ENCODE measurements at regions not wholly inside any gene's neighbourhood (a gene's known extent, or its start where the extent isn't known, plus 50 kb on each side); places are given as distances from the start of the nearest gene placed in this dataset.

DNA sequence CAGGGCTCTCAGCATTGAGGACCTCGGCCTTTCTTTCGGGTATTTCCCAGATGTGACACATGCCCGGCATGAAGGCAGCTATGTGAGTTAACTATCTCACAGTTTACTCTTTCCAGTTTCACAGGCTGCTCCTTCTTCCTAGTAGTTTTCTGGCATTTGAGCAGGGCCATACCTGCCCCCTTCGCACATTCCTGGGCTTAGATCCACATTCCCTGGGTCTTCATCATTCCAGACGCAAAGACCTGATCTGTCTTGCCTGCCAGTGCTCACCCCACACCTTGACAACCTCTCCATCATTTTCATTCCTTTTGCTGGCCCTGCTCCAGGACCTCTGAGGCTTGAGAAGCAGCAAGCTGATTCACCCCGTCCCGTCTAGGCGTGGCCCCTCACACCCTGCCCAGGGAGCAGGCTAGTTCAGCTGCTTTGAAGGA is 227.5 kb downstream of the WDR11 start:
- no peak for DNase-seq (ENCODE audit: low read depth, low spot score)
- CTCF ChIA-PET: no interaction called here
- H3K27ac ChIP-seq (ENCODE audit: low read depth, low read length): no peak overlapping the region
- no peak for TF ChIP-seq CTCF (IDR thresholded peaks at IDR 0.05; ENCODE audit: low read depth, low read length)
- POLR2A ChIA-PET: no interaction called here
- H3K27me3 ChIP-seq (ENCODE audit: control insufficient read depth, insufficient read depth, low read length): no peaks in the 10 kb centered on the region
- no peak overlapping the region for H3K4me3 ChIP-seq (ENCODE audit: low read depth, low read length)
- peaks cover 59% of the 10 kb centered on the region for H3K9me3 ChIP-seq (ENCODE audit: control insufficient read depth, insufficient read depth, low read length)

DNA sequence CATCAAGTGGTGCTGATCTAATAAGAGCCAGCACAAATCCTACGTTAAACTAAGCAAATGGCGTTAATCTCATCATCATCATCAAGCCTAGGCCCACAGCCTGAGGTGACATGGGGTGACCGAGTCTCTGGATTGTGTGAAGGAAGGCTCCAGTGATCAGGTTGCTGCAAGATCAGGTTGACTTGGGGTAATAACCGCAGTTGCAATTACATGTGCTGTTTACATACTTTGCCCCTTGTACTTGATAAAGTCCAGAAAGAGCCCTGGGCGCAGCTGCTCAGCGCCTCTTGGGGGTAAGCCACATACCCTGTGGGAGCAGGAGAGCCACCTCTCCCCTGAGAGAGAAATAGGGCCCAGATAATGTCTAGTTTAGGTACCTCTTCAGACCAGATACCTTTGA is 228.1 kb downstream of the WDR11 start:
- CTCF ChIA-PET: no interaction called here
- Histone ChIP-seq H3K27ac (ENCODE audit: low read depth, low read length) (no peak overlapping the region), H3K9me3 (ENCODE audit: control insufficient read depth, insufficient read depth, low read length) (peaks cover 57% of the 10 kb centered on the region), H3K4me3 (ENCODE audit: low read depth, low read length) (no peak overlapping the region), H3K27me3 (ENCODE audit: control insufficient read depth, insufficient read depth, low read length) (no peaks in the 10 kb centered on the region)
- no peak for TF ChIP-seq CTCF (IDR thresholded peaks at IDR 0.05; ENCODE audit: low read depth, low read length)
- POLR2A ChIA-PET: no interaction called here
- no peak for DNase-seq (ENCODE audit: low read depth, low spot score)

- ChIA-PET CTCF (interaction anchor here (0.6 kb wide), 1 partner anchor 18 kb away, joined by 3 read pairs; no protein-coding TSS in a partner anchor), POLR2A (no interaction called here)
- Histone ChIP-seq H3K9me3 (ENCODE audit: control insufficient read depth, insufficient read depth, low read length) (peaks cover 60% of the 10 kb centered on the region), H3K27me3 (ENCODE audit: control insufficient read depth, insufficient read depth, low read length) (no peaks in the 10 kb centered on the region), H3K4me3 (ENCODE audit: low read depth, low read length) (no peak overlapping the region), H3K27ac (ENCODE audit: low read depth, low read length) (no peak overlapping the region)
- TF ChIP-seq CTCF (IDR thresholded peaks at IDR 0.05; ENCODE audit: low read depth, low read length): no peak
- no peak for DNase-seq (ENCODE audit: low read depth, low spot score)
These were observed 229.2 kb downstream of the WDR11 start for GRCh38 chr10:121080281-121080891.

DNA sequence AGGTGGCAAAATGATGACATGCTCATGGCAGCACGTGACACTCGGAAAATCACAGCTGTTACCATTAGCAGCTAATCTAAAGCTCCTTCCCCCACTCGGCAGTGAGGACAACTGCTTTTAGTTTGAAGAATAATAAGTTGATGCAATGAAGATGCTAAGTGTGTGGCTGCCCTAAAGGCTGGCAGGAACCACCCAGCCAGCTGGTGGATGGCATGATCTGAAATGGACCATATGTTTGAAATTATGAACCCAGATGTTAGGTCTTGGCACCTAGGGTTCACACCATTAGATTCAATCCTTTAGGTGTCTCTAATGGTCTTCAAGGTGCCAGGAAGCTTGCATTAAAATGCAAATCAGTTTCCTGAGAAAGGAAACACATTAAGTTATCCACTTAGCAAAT is 230.1 kb downstream of the WDR11 start:
- Histone ChIP-seq H3K27ac (ENCODE audit: low read depth, low read length) (no peak overlapping the region), H3K9me3 (ENCODE audit: control insufficient read depth, insufficient read depth, low read length) (peaks cover 60% of the 10 kb centered on the region), H3K4me3 (ENCODE audit: low read depth, low read length) (no peak overlapping the region), H3K27me3 (ENCODE audit: control insufficient read depth, insufficient read depth, low read length) (no peaks in the 10 kb centered on the region)
- ChIA-PET CTCF (no interaction called here), POLR2A (no interaction called here)
- TF ChIP-seq CTCF (IDR thresholded peaks at IDR 0.05; ENCODE audit: low read depth, low read length): no peak
- no peak for DNase-seq (ENCODE audit: low read depth, low spot score)

DNA sequence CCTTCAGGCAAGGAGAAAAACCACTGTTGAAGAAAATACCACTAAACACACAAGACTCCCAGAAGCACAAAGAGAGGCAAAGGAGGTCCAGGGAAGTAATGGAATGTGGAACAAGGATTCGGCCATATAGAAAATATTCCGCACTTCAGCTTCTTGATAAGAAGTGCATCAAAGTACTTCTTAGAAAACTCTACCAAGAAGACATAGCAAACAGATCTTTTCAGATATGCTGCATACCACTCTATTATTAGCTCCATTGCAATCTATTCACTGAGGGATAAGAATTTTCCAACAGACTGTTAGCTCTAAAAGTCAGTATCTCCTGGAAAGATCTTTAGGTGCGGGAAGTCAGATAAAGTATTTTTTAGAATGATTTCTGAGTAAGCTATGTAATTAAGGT is 231.8 kb downstream of the WDR11 start:
- no peak for TF ChIP-seq CTCF (IDR thresholded peaks at IDR 0.05; ENCODE audit: low read depth, low read length)
- no peak for DNase-seq (ENCODE audit: low read depth, low spot score)
- H3K9me3 ChIP-seq (ENCODE audit: control insufficient read depth, insufficient read depth, low read length): peaks cover 66% of the 10 kb centered on the region
- ChIA-PET CTCF (no interaction called here), POLR2A (no interaction called here)
- no peak overlapping the region for H3K27ac ChIP-seq (ENCODE audit: low read depth, low read length)
- H3K27me3 ChIP-seq (ENCODE audit: control insufficient read depth, insufficient read depth, low read length): no peaks in the 10 kb centered on the region
- no peak overlapping the region for H3K4me3 ChIP-seq (ENCODE audit: low read depth, low read length)
